Loucy (cell line): ENCODE measurements at regions not wholly inside any gene's neighbourhood (a gene's known extent, or its start where the extent isn't known, plus 50 kb on each side); places are given as distances from the start of the nearest gene placed in this dataset.

Experiments
- H2AFZ ChIP-seq: fragments of 200-600 bp; sonication (generic); 2 replicates; pipeline ENCODE4 v1.6.0; 2016; ENCODE audit warnings: antibody characterized with exemption, mild to moderate bottlenecking, low read length, moderate library complexity
- H3F3A ChIP-seq: fragments of 200-600 bp; 2 replicates; pipeline ENCODE4 v1.6.0; 2016; ENCODE audit warnings: antibody characterized with exemption, low read depth, mild to moderate bottlenecking
- H3K27me3 ChIP-seq: fragments of 200-600 bp; sonication (generic); 2 replicates; pipeline ENCODE4 v1.6.1; 2014; ENCODE audit warnings: low read length, mild to moderate bottlenecking; ENCODE audit not compliant: insufficient read depth, poor library complexity, severe bottlenecking
- H3K36me3 ChIP-seq: fragments of 200-600 bp; sonication (generic); 2 replicates; pipeline ENCODE4 v1.6.1; 2016; ENCODE audit warnings: low read length; ENCODE audit not compliant: insufficient read depth
- H3K4me1 ChIP-seq: fragments of 200-600 bp; sonication (generic); 2 replicates; pipeline ENCODE4 v1.5.1; 2014; ENCODE audit warnings: low read length, mild to moderate bottlenecking; ENCODE audit not compliant: insufficient read depth, poor library complexity, severe bottlenecking
- H3K4me2 ChIP-seq: fragments of 200-600 bp; sonication (generic); 2 replicates; pipeline ENCODE4 v1.6.0; 2014; ENCODE audit warnings: antibody characterized with exemption, low read length, low read depth, mild to moderate bottlenecking; ENCODE audit not compliant: poor library complexity, severe bottlenecking
- H3K4me3 ChIP-seq: fragments of 200-600 bp; sonication (generic); 2 replicates; pipeline ENCODE4 v1.5.1; 2014; ENCODE audit warnings: low read length, mild to moderate bottlenecking, mixed read lengths; ENCODE audit not compliant: poor library complexity, severe bottlenecking
- H3K79me2 ChIP-seq: fragments of 200-600 bp; sonication (generic); 2 replicates; pipeline ENCODE4 v1.6.1; 2014; ENCODE audit warnings: low read length; ENCODE audit not compliant: insufficient read depth
- H3K9ac ChIP-seq: fragments of 200-600 bp; sonication (generic); 2 replicates; pipeline ENCODE4 v1.6.0; 2014; ENCODE audit warnings: mild to moderate bottlenecking, low read depth, low read length, moderate library complexity; ENCODE audit not compliant: poor library complexity, severe bottlenecking
- H3K9me2 ChIP-seq: fragments of 200-600 bp; sonication (generic); replicated peaks from 2 replicates; pipeline ENCODE4 v1.6.1; 2016; ENCODE audit warnings: low read depth, low read length, mixed read lengths
- H3K9me3 ChIP-seq: fragments of 200-600 bp; sonication (generic); 2 replicates; pipeline ENCODE4 v1.6.1; 2014; ENCODE audit warnings: mild to moderate bottlenecking, antibody characterized with exemption, low read length, low read depth; ENCODE audit not compliant: insufficient read depth
- H4K20me1 ChIP-seq: fragments of 200-600 bp; sonication (generic); 2 replicates; pipeline ENCODE4 v1.6.0; 2014; ENCODE audit warnings: antibody characterized with exemption, low read length, mild to moderate bottlenecking; ENCODE audit not compliant: insufficient read depth, poor library complexity, severe bottlenecking
- EZH2phosphoT487 ChIP-seq: fragments of 200-600 bp; IDR thresholded peaks from 2 replicates; pipeline ENCODE4 v1.6.1; 2018; ENCODE audit warnings: antibody characterized with exemption, mild to moderate bottlenecking, moderate library complexity, borderline replicate concordance
- TF ChIP-seq, protein P1 (sequence below): fragments of 200-600 bp; sonication (generic); conservative IDR thresholded peaks from 2 replicates; pipeline ENCODE4 v1.5.1; 2014; ENCODE audit warnings: mild to moderate bottlenecking, antibody characterized with exemption, low read length

DNA sequence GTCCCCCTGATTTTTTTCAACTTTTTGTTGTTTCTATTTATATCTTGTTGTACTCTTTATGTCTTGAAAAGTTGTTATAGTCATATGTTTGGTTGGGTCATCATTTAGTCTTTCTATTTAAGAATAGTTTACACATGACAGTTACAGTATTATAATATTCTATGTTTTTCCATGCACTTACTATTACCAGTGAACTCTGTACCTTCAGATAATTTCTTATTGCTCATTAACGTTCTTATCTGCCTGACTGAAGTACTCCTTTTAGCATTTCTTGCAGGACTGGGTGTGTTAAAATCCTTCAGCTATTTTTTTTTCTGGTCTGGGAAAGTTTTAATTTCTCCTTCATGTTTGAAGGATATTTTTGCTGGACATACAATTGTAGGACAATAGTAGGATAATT, 157.7 kb upstream of the DIPK2B start:
- H3K4me2 ChIP-seq: no peak overlapping the region
- no peaks in the 10 kb centered on the region for H3F3A ChIP-seq
- H3K27me3 ChIP-seq: no peaks in the 10 kb centered on the region
- no peaks in the 10 kb centered on the region for H3K9me2 ChIP-seq
- no peaks in the 10 kb centered on the region for H3K79me2 ChIP-seq
- no peaks in the 10 kb centered on the region for H3K4me1 ChIP-seq
- H3K36me3 ChIP-seq: no peaks in the 10 kb centered on the region
- no peak overlapping the region for H3K9ac ChIP-seq
- no peak for TF ChIP-seq EZH2phosphoT487
- TF ChIP-seq, protein P1, sequence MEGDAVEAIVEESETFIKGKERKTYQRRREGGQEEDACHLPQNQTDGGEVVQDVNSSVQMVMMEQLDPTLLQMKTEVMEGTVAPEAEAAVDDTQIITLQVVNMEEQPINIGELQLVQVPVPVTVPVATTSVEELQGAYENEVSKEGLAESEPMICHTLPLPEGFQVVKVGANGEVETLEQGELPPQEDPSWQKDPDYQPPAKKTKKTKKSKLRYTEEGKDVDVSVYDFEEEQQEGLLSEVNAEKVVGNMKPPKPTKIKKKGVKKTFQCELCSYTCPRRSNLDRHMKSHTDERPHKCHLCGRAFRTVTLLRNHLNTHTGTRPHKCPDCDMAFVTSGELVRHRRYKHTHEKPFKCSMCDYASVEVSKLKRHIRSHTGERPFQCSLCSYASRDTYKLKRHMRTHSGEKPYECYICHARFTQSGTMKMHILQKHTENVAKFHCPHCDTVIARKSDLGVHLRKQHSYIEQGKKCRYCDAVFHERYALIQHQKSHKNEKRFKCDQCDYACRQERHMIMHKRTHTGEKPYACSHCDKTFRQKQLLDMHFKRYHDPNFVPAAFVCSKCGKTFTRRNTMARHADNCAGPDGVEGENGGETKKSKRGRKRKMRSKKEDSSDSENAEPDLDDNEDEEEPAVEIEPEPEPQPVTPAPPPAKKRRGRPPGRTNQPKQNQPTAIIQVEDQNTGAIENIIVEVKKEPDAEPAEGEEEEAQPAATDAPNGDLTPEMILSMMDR: no peak
- H3K9me3 ChIP-seq: no peaks in the 10 kb centered on the region
- H2AFZ ChIP-seq: no peak overlapping the region
- H4K20me1 ChIP-seq: no peaks in the 10 kb centered on the region
- no peak overlapping the region for H3K4me3 ChIP-seq

GRCh38 chrX:45353456-45353855, 152.8 kb upstream of the DIPK2B start:
- Histone ChIP-seq H3K9me2 (no peaks in the 10 kb centered on the region), H3F3A (no peaks in the 10 kb centered on the region), H3K27me3 (no peaks in the 10 kb centered on the region), H3K4me2 (no peak overlapping the region), H3K36me3 (no peaks in the 10 kb centered on the region), H3K79me2 (no peaks in the 10 kb centered on the region), H3K4me3 (no peak overlapping the region), H3K4me1 (no peaks in the 10 kb centered on the region), H4K20me1 (no peaks in the 10 kb centered on the region), H3K9ac (no peak overlapping the region), H2AFZ (no peak overlapping the region), H3K9me3 (no peaks in the 10 kb centered on the region)
- TF ChIP-seq, protein P1: no peak
- no peak for TF ChIP-seq EZH2phosphoT487

GRCh38 chrX:45352611-45353010, 151.9 kb upstream of the DIPK2B start:
- H2AFZ ChIP-seq: no peak overlapping the region
- no peaks in the 10 kb centered on the region for H4K20me1 ChIP-seq
- H3K27me3 ChIP-seq: no peaks in the 10 kb centered on the region
- no peak overlapping the region for H3K4me3 ChIP-seq
- no peak overlapping the region for H3K9ac ChIP-seq
- TF ChIP-seq EZH2phosphoT487: no peak
- TF ChIP-seq, protein P1: no peak
- H3K4me1 ChIP-seq: no peaks in the 10 kb centered on the region
- H3K9me2 ChIP-seq: no peaks in the 10 kb centered on the region
- H3K79me2 ChIP-seq: no peaks in the 10 kb centered on the region
- H3K4me2 ChIP-seq: no peak overlapping the region
- no peaks in the 10 kb centered on the region for H3K9me3 ChIP-seq
- H3K36me3 ChIP-seq: no peaks in the 10 kb centered on the region
- no peaks in the 10 kb centered on the region for H3F3A ChIP-seq
